Fibroblast of skin of scalp (primary cell): ENCODE measurements at regions not wholly inside any gene's neighbourhood (a gene's known extent, or its start where the extent isn't known, plus 50 kb on each side); places are given as distances from the start of the nearest gene placed in this dataset.
"Not testable (repeated sequence)": the region's sequence is repeated elsewhere in the genome, so short reads cannot be mapped to it uniquely, and the experiment has no call there.

ENCODE experiments used
- DNase-seq: peaks from one replicate; pipeline ENCODE4 v3.0.0-alpha.2; 2013

GRCh38 chr20:47995661-47996060 lies 210.4 kb upstream of the SULF2 start:
- DNase-seq: no peak

- DNase-seq: no peak
Observed at GRCh38 chr20:47993817-47994216, 208.5 kb upstream of the SULF2 start.

- no peak for DNase-seq
Observed at GRCh38 chr20:47993035-47993755, 207.9 kb upstream of the SULF2 start.

GRCh38 chr20:47991875-47992488 lies 206.7 kb upstream of the SULF2 start:
- DNase-seq: peak; percentile 18

- no peak for DNase-seq
Observed at GRCh38 chr20:47990507-47991150, 205.3 kb upstream of the SULF2 start.

- DNase-seq: no peak
Observed at GRCh38 chr20:47989957-47990356, 204.7 kb upstream of the SULF2 start.

- peak; percentile 28 for DNase-seq
Observed at GRCh38 chr20:47988676-47989075, 203.4 kb upstream of the SULF2 start.

- peak; percentile 83 for DNase-seq
Observed at GRCh38 chr20:47985092-47985850, 200.0 kb upstream of the SULF2 start.

GRCh38 chr20:47984437-47984836 lies 199.2 kb upstream of the SULF2 start:
- DNase-seq: no peak

- not testable (repeated sequence) for DNase-seq
Observed at GRCh38 chr20:47983642-47984041, 198.4 kb upstream of the SULF2 start.

- DNase-seq: no peak
Observed at GRCh38 chr20:47982574-47983360, 197.5 kb upstream of the SULF2 start.

- DNase-seq: no peak
Observed at GRCh38 chr20:47981222-47981621, 195.9 kb upstream of the SULF2 start.

- no peak for DNase-seq
Observed at GRCh38 chr20:47980336-47981177, 195.3 kb upstream of the SULF2 start.

GRCh38 chr20:47979361-47980095 lies 194.2 kb upstream of the SULF2 start:
- not testable (repeated sequence) for DNase-seq

GRCh38 chr20:47978428-47979120 lies 193.3 kb upstream of the SULF2 start:
- DNase-seq: not testable (repeated sequence)

- not testable (repeated sequence) for DNase-seq
Observed at GRCh38 chr20:47977789-47978252, 192.5 kb upstream of the SULF2 start.

GRCh38 chr20:47977017-47977788 lies 191.9 kb upstream of the SULF2 start:
- DNase-seq: not testable (repeated sequence)

GRCh38 chr20:47974234-47974878 lies 189.1 kb upstream of the SULF2 start:
- DNase-seq: no peak
